ENCODE measurements at regions not wholly inside any gene's neighbourhood (a gene's known extent, or its start where the extent isn't known, plus 50 kb on each side); places are given as distances from the start of the nearest gene placed in this dataset.

DNA sequence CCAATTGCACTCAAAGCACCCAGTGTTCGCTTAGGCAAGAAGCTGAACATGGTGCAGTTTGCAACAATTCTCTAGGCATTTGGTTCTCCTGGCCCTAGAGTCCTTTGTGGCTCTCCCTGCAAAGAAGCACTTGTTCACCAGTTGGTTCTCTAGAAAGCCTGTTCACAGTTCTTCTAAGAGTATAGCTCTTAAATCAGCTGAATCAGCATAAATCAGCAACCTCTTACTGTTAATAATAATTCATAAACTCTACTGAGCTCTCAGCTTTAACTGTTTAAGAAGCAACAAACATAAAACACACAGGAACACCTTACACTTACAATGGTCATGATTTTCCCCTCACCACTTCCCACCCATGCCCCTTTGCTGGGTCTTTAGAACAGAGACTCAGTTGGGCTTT lies 56.8 kb upstream of the PPP2R3A start:
- Histone ChIP-seq H3K36me3 (ENCODE audit: control insufficient read depth, insufficient read depth, low read length) (no peaks in the 10 kb centered on the region), H3K9ac (ENCODE audit: low read depth, low read length) (no peak overlapping the region), H3K27me3 (ENCODE audit: control insufficient read depth, insufficient read depth, low read length) (no peaks in the 10 kb centered on the region), H3K27ac (ENCODE audit: low read depth, low read length) (no peak overlapping the region), H3K4me1 (ENCODE audit: control insufficient read depth, insufficient read depth, low read length) (no peaks in the 10 kb centered on the region), H3K9me3 (ENCODE audit: control insufficient read depth, insufficient read depth, low read length) (no peaks in the 10 kb centered on the region), H3K4me3 (ENCODE audit: low read depth, low read length) (no peak overlapping the region)

DNA sequence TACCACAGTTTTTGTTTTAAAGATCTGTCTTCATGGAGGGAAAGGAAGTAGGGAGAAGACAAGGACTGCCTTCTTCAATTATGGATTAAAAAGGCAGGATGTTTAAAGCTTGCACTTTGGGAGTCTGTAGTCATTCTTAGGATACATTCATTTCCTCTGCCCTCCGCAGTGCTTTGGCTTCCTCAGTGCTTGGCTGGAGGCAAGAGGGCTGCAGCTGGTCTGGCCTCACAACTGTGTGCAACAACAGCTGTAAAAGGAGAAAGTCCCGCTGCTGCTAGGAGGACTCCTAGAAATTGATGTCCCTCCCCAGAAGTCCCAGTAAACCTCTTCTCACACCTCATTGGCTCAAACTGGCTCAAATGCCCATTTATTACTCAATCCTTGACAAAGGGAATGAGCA lies 54.4 kb upstream of the PPP2R3A start:
- Histone ChIP-seq H3K27ac (ENCODE audit: low read depth, low read length) (no peak overlapping the region), H3K36me3 (ENCODE audit: control insufficient read depth, insufficient read depth, low read length) (no peaks in the 10 kb centered on the region), H3K27me3 (ENCODE audit: control insufficient read depth, insufficient read depth, low read length) (no peaks in the 10 kb centered on the region), H3K4me1 (ENCODE audit: control insufficient read depth, insufficient read depth, low read length) (no peaks in the 10 kb centered on the region), H3K9me3 (ENCODE audit: control insufficient read depth, insufficient read depth, low read length) (no peaks in the 10 kb centered on the region), H3K4me3 (ENCODE audit: low read depth, low read length) (no peak overlapping the region), H3K9ac (ENCODE audit: low read depth, low read length) (no peak overlapping the region)

DNA sequence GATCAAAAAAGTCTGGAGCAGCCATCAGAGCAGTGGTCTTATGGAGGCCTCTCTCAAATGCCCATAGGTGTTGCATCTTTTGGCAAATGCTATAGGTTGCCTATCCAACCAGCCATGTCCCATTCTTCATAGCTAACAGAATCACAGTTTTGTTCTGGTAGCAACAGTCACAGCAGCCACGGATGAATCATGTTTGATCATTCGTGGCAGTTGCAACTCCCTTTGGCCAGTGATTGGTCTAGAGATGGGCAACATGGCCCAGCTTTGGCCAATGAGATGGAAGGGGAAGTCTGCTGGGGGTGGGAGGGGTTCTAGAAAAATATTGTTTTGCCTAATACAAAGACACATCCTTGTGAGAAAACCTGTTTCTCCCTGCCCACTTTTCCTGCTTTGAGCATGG lies 50.3 kb upstream of the PPP2R3A start:
- no peak overlapping the region for H3K27ac ChIP-seq (ENCODE audit: low read depth, low read length)
- H3K4me3 ChIP-seq (ENCODE audit: low read depth, low read length), result no peak overlapping the region
- peaks cover 10% of the 10 kb centered on the region; the same call in 1 of the 2 replicates for H3K4me1 ChIP-seq (ENCODE audit: control insufficient read depth, insufficient read depth, low read length)
- no peaks in the 10 kb centered on the region for H3K27me3 ChIP-seq (ENCODE audit: control insufficient read depth, insufficient read depth, low read length)
- H3K36me3 ChIP-seq (ENCODE audit: control insufficient read depth, insufficient read depth, low read length), result no peaks in the 10 kb centered on the region
- no peaks in the 10 kb centered on the region for H3K9me3 ChIP-seq (ENCODE audit: control insufficient read depth, insufficient read depth, low read length)
- no peak overlapping the region for H3K9ac ChIP-seq (ENCODE audit: low read depth, low read length)
